GM18505 (cell line): ENCODE measurements at regions not wholly inside any gene's neighbourhood (a gene's known extent, or its start where the extent isn't known, plus 50 kb on each side); places are given as distances from the start of the nearest gene placed in this dataset.

ENCODE experiments used
- ATAC-seq: cut with Tn5 transposase; IDR thresholded peaks from one replicate; pipeline ENCODE4 v1.9.1; 2021; ENCODE audit not compliant: unreplicated experiment
- POLR2A ChIP-seq: IDR thresholded peaks from 4 replicates; pipeline ENCODE4 v1.6.1; 2011; ENCODE audit warnings: borderline replicate concordance; ENCODE audit not compliant: insufficient read depth, insufficient read length; ENCODE audit errors: extremely low read depth

GRCh38 chr1:94628499-94628843 lies 86.9 kb upstream of the F3 start:
- no peak for TF ChIP-seq POLR2A
- no peak for ATAC-seq

GRCh38 chr1:94627771-94628498 lies 86.4 kb upstream of the F3 start:
- ATAC-seq, result no peak

GRCh38 chr1:94624203-94624602 lies 82.6 kb upstream of the F3 start:
- no peak for TF ChIP-seq POLR2A
- ATAC-seq, result no peak

More at GRCh38 chr1:94627771-94628498, 86.4 kb upstream of the F3 start:
- no peak for TF ChIP-seq POLR2A

GRCh38 chr1:94623560-94624148 lies 82.1 kb upstream of the F3 start:
- no peak for TF ChIP-seq POLR2A
- ATAC-seq, result no peak

DNA sequence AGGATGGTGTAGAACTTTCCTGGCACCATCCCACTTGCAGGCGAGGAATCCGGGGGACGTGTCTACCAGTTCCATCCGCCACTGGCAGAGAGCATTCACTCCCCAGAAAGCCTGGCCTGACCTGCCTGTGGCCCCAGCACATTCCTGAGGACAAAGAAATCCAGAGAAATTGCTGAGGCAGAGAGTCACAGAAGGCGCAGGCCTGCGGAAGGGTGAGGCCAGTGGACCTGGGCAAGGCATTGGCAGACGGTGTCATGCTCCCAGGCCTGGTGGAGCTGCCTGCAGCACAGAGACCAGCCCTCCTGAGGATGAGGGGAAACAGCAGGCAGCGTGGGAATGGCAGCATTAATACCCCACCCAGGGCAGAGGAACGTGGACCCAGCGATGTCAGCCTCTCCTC lies 81.2 kb upstream of the F3 start:
- no peak for ATAC-seq
- TF ChIP-seq POLR2A, result no peak

GRCh38 chr1:94621802-94622201 lies 80.2 kb upstream of the F3 start:
- no peak for ATAC-seq
- no peak for TF ChIP-seq POLR2A

DNA sequence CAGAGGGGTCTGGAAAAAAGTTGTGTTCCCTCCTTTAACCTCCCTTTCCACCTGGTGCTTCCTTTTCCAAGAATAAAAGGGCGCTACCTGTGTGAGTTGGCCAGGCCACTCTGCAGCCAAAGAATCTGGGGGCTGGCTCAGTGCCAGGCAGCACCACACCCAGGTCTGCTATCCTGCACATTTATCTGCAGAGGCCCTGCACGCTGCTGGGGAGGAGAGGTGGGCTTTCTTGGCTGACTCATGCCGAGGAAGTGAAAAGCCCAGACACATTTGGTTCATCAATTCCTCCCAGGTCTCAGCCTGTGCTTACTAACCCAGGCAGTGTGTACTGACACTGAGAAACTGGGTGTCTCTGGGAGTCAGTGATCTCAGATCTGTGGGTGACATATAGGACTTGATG lies 79.8 kb upstream of the F3 start:
- no peak for ATAC-seq
- no peak for TF ChIP-seq POLR2A

DNA sequence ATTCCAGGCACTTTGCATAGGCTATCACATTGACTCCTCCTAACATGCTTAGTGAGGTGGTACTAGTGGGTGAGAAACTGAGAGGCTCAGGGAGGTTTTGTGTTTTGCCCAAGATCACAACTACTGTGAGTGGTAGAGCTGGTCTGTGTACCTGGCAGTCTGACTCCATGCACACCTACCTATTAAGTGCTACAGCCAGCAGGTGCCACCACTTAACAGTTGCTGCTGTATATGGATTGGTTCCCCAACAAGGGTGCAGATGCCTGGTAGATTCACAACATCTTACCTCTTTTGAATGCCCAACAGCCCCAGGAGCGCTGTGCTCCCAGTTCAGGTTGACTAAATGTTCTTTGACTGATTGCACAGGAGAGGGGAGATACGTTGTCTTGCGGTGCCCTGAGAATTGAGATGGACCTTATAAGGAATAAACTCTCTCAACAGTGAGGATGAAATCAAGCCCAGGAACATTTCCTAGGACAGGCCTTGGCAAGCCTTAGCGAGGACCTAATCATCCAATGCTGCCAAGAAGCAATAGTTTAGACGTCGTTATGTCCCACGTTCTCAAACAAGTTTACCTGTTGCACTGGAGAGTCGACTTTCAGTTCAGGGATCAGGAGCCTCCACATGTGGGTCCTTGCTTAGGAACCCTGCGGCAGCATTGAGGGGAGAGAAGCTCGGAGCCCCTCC lies 78.9 kb upstream of the F3 start:
- ATAC-seq, result no peak
- no peak for TF ChIP-seq POLR2A

- no peak for ATAC-seq
- TF ChIP-seq POLR2A, result no peak
Measured at GRCh38 chr1:94619731-94620130, 78.2 kb upstream of the F3 start.

- no peak for TF ChIP-seq POLR2A
- ATAC-seq, result no peak
Measured at GRCh38 chr1:94617957-94618739, 76.6 kb upstream of the F3 start.

DNA sequence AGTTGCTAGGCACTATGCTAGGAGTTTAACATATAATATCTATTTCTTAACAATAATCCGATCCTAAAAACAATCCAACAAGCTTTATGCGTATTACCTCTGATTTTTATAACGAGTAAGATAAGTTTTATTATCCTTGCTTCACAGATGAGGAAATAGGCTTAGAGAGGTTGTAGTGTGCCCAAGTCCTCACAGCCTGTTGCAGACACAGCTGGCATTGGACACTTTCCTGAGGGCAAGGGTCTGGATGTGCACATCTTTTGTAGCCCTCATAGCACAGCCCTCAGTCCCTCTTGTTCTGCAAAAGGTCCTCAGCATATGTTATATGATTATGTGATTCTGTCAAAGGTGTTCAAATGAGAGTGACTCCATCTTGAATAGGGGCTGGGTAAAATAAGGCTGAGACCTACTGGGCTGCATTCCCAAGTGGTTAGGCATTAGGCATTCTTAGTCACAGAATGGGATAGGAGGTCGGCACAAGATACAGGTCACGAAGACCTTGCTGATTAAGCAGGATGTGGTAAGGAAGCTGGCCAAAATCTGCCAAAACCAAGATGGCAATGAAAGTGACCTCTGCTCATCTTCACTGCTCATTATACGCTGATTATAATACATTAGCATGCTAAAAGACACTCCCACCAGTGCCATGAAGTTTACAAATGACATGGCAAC lies 75.7 kb upstream of the F3 start:
- no peak for ATAC-seq

GRCh38 chr1:94616506-94616905 lies 74.9 kb upstream of the F3 start:
- TF ChIP-seq POLR2A, result no peak
- ATAC-seq, result no peak

More for the DNA sequence above, 75.7 kb upstream of the F3 start:
- no peak for TF ChIP-seq POLR2A

DNA sequence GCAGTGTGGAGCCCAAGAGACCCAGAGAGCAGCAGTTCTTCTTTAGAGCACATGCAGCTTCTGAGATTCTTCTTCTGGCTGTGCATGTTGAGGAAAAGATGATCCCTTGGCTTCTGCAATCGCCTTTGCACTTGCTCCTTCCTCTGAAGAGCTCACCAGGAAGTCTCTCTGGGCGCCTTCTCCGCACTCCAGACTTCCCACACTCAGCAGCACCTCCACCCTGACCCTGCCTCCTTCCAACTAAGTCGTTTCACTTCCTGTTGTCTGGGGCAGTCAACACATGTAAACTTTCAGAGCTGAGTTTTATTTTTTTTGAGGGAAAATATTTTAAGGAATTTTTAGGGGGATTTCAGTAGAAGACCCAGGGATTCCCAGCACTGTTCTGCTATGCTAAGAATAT lies 73.4 kb upstream of the F3 start:
- no peak for ATAC-seq

More for the DNA sequence above, 73.4 kb upstream of the F3 start:
- TF ChIP-seq POLR2A, result no peak
